ENCODE measurements at regions not wholly inside any gene's neighbourhood (a gene's known extent, or its start where the extent isn't known, plus 50 kb on each side); places are given as distances from the start of the nearest gene placed in this dataset.

DNA sequence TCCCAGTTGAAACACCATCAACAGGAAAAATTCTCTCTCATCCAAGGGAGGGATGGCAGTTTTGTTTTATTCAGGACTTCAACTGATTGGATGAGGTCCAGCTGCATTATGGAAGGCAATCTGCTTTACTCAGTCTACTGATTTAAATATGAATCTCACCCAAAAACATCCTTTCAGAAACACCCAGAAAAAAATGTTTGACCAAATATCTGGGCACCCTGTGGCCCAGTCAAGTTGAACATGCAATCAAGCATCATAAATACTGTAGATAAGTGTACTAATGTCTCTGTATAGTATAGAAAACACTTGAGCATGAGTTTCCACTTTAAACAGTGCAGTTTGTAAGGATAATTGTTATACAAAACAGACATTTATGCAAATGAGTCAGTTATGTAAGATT, 753.2 kb downstream of the ARAP2 start:
- no peak for TF ChIP-seq EZH2 (IDR thresholded peaks at IDR 0.05; ENCODE audit: borderline replicate concordance, low read depth, low read length, poor library complexity, severe bottlenecking)
- TF ChIP-seq, protein P1, sequence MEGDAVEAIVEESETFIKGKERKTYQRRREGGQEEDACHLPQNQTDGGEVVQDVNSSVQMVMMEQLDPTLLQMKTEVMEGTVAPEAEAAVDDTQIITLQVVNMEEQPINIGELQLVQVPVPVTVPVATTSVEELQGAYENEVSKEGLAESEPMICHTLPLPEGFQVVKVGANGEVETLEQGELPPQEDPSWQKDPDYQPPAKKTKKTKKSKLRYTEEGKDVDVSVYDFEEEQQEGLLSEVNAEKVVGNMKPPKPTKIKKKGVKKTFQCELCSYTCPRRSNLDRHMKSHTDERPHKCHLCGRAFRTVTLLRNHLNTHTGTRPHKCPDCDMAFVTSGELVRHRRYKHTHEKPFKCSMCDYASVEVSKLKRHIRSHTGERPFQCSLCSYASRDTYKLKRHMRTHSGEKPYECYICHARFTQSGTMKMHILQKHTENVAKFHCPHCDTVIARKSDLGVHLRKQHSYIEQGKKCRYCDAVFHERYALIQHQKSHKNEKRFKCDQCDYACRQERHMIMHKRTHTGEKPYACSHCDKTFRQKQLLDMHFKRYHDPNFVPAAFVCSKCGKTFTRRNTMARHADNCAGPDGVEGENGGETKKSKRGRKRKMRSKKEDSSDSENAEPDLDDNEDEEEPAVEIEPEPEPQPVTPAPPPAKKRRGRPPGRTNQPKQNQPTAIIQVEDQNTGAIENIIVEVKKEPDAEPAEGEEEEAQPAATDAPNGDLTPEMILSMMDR (conservative IDR thresholded peaks at IDR 0.05; ENCODE audit: low read depth, low read length), result no peak
